ENCODE measurements at regions not wholly inside any gene's neighbourhood (a gene's known extent, or its start where the extent isn't known, plus 50 kb on each side); places are given as distances from the start of the nearest gene placed in this dataset.

DNA sequence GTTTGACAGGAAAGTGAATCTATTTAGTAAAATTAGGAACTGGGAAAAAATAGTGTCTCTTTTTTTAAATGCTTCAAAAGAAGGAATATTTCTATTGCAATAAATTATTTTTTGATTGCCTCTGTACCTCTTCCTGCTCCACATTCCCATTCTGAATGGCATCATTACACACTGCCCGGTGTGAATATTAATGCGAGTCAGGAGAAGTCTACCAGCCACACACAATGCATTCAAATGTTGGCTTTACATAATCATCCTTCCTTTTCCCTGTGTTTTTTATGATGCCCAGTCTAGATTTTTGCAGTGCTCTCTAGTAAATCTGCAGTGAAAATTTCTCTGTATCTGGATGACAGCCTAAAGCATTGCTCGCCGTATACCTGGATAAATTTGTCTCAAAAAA is 118.9 kb downstream of the SAMD5 start:
- no peak for TF ChIP-seq TAF1 (IDR thresholded peaks at IDR 0.05; ENCODE audit: borderline replicate concordance, low read depth, low read length)
- TF ChIP-seq POLR2A (IDR thresholded peaks at IDR 0.05; ENCODE audit: low read depth, low read length): no peak
- TF ChIP-seq POLR2AphosphoS5 (IDR thresholded peaks at IDR 0.05; ENCODE audit: low read depth, low read length): no peak
